GM21423 (cell line): ENCODE measurements at regions not wholly inside any gene's neighbourhood (a gene's known extent, or its start where the extent isn't known, plus 50 kb on each side); places are given as distances from the start of the nearest gene placed in this dataset.
"Not testable (repeated sequence)": the region's sequence is repeated elsewhere in the genome, so short reads cannot be mapped to it uniquely, and the experiment has no call there.

ENCODE experiments used
- ATAC-seq: cut with Tn5 transposase; IDR thresholded peaks from one replicate; pipeline ENCODE4 v1.9.1; 2021; ENCODE audit warnings: mild to moderate bottlenecking, moderate library complexity; ENCODE audit not compliant: unreplicated experiment

GRCh38 chr6:834190-834589, 141.3 kb upstream of the EXOC2 start:
- ATAC-seq: no peak

- not testable (repeated sequence) for ATAC-seq
Observed at GRCh38 chr6:832804-833203, 139.9 kb upstream of the EXOC2 start.

GRCh38 chr6:830667-831327, 137.9 kb upstream of the EXOC2 start:
- ATAC-seq: no peak

GRCh38 chr6:829656-830055, 136.7 kb upstream of the EXOC2 start:
- no peak for ATAC-seq

- no peak for ATAC-seq
Observed at GRCh38 chr6:827431-827830, 134.5 kb upstream of the EXOC2 start.

- ATAC-seq: no peak
Observed at GRCh38 chr6:819122-819521, 126.2 kb upstream of the EXOC2 start.

- no peak for ATAC-seq
Observed at GRCh38 chr6:818196-818595, 125.3 kb upstream of the EXOC2 start.

- ATAC-seq: no peak
Observed at GRCh38 chr6:816510-817084, 123.7 kb upstream of the EXOC2 start.

GRCh38 chr6:815348-815738, 122.4 kb upstream of the EXOC2 start:
- no peak for ATAC-seq

GRCh38 chr6:814378-815347, 121.7 kb upstream of the EXOC2 start:
- no peak for ATAC-seq

GRCh38 chr6:811831-812230, 118.9 kb upstream of the EXOC2 start:
- no peak for ATAC-seq

- no peak for ATAC-seq
Observed at GRCh38 chr6:811191-811590, 118.3 kb upstream of the EXOC2 start.

- no peak for ATAC-seq
Observed at GRCh38 chr6:804771-805170, 111.8 kb upstream of the EXOC2 start.

GRCh38 chr6:804317-804716, 111.4 kb upstream of the EXOC2 start:
- ATAC-seq: no peak

GRCh38 chr6:803191-803977, 110.4 kb upstream of the EXOC2 start:
- ATAC-seq: no peak

GRCh38 chr6:802701-803100, 109.8 kb upstream of the EXOC2 start:
- ATAC-seq: no peak

GRCh38 chr6:802223-802622, 109.3 kb upstream of the EXOC2 start:
- ATAC-seq: not testable (repeated sequence)

- ATAC-seq: no peak
Observed at GRCh38 chr6:799769-800168, 106.8 kb upstream of the EXOC2 start.

GRCh38 chr6:797479-798077, 104.6 kb upstream of the EXOC2 start:
- no peak for ATAC-seq

GRCh38 chr6:795046-795685, 102.2 kb upstream of the EXOC2 start:
- ATAC-seq: no peak
